NT2/D1 (cell line): ENCODE measurements at regions not wholly inside any gene's neighbourhood (a gene's known extent, or its start where the extent isn't known, plus 50 kb on each side); places are given as distances from the start of the nearest gene placed in this dataset.

ENCODE experiments used
- YY1 ChIP-seq: IDR thresholded peaks from 2 replicates; pipeline ENCODE4 v1.6.1; 2011; ENCODE audit not compliant: insufficient read length, insufficient read depth
- ZNF274 ChIP-seq: IDR thresholded peaks from 2 replicates; pipeline ENCODE4 v1.6.1; 2011; ENCODE audit warnings: mild to moderate bottlenecking, low read depth, low read length

DNA sequence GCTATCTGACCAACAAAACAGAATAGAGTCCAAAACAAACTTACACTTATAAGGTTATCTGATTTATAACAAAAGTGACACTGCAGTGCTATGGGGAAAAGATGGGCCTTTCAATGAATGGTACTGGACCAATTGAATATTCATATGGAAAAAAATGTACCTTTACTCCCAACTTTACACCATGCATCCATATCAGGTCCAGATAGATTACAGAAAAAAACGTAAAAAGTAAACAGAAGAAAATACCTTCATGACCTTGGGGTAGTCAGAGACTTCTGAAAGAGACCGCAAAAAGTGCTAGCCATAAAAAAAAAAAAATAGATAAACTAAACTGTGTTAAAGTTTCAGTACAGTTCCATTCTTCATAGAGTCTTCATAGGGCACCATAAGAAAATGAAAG lies 308.3 kb downstream of the GXYLT1 start:
- no peak for TF ChIP-seq YY1
- TF ChIP-seq ZNF274, result no peak
